ENCODE measurements at regions not wholly inside any gene's neighbourhood (a gene's known extent, or its start where the extent isn't known, plus 50 kb on each side); places are given as distances from the start of the nearest gene placed in this dataset.
"Not testable (repeated sequence)": the region's sequence is repeated elsewhere in the genome, so short reads cannot be mapped to it uniquely, and the experiment has no call there.

GRCh38 chr2:221961561-221961960, 337.2 kb downstream of the PAX3 start:
- no peak for TF ChIP-seq CTCF (conservative IDR thresholded peaks at IDR 0.05; ENCODE audit: control insufficient read depth, insufficient read depth, low read depth, low read length)
- no peak for DNase-seq (ENCODE audit: low read depth)
- no peak overlapping the region for H3K4me3 ChIP-seq (ENCODE audit: control insufficient read depth, low read depth, low read length)

GRCh38 chr2:221958224-221958623, 340.6 kb downstream of the PAX3 start:
- TF ChIP-seq CTCF (conservative IDR thresholded peaks at IDR 0.05; ENCODE audit: control insufficient read depth, insufficient read depth, low read depth, low read length): no peak
- H3K4me3 ChIP-seq (ENCODE audit: control insufficient read depth, low read depth, low read length): no peak overlapping the region
- peak; percentile 8 for DNase-seq (ENCODE audit: low read depth)

GRCh38 chr2:221948076-221948475, 350.7 kb downstream of the PAX3 start:
- no peak for TF ChIP-seq CTCF (conservative IDR thresholded peaks at IDR 0.05; ENCODE audit: control insufficient read depth, insufficient read depth, low read depth, low read length)
- no peak overlapping the region for H3K4me3 ChIP-seq (ENCODE audit: control insufficient read depth, low read depth, low read length)
- DNase-seq (ENCODE audit: low read depth): no peak

GRCh38 chr2:221944452-221944851, 354.3 kb downstream of the PAX3 start:
- DNase-seq (ENCODE audit: low read depth); H3K4me3 ChIP-seq (ENCODE audit: control insufficient read depth, low read depth, low read length): not testable (repeated sequence)

GRCh38 chr2:221943076-221943810, 355.6 kb downstream of the PAX3 start:
- TF ChIP-seq CTCF (conservative IDR thresholded peaks at IDR 0.05; ENCODE audit: control insufficient read depth, insufficient read depth, low read depth, low read length): no peak
- peak; percentile 85 for DNase-seq (ENCODE audit: low read depth)
- no peak overlapping the region for H3K4me3 ChIP-seq (ENCODE audit: control insufficient read depth, low read depth, low read length)

- H3K4me3 ChIP-seq (ENCODE audit: control insufficient read depth, low read depth, low read length): no peak overlapping the region
- no peak for DNase-seq (ENCODE audit: low read depth)
- TF ChIP-seq CTCF (conservative IDR thresholded peaks at IDR 0.05; ENCODE audit: control insufficient read depth, insufficient read depth, low read depth, low read length): no peak
Measured at GRCh38 chr2:221931251-221931991, 359.3 kb upstream of the EPHA4 start.

- TF ChIP-seq CTCF (conservative IDR thresholded peaks at IDR 0.05; ENCODE audit: control insufficient read depth, insufficient read depth, low read depth, low read length): no peak
- no peak for DNase-seq (ENCODE audit: low read depth)
- no peak overlapping the region for H3K4me3 ChIP-seq (ENCODE audit: control insufficient read depth, low read depth, low read length)
Measured at GRCh38 chr2:221929259-221929658, 357.2 kb upstream of the EPHA4 start.
